DOHH2 (cell line): ENCODE measurements at regions not wholly inside any gene's neighbourhood (a gene's known extent, or its start where the extent isn't known, plus 50 kb on each side); places are given as distances from the start of the nearest gene placed in this dataset.

Experiments
- CTCF ChIP-seq: fragments of 200-600 bp; sonication (generic); IDR thresholded peaks from one replicate; pipeline ENCODE4 v1.5.1; 2014; ENCODE audit warnings: antibody characterized with exemption, mild to moderate bottlenecking, low read depth, low read length; ENCODE audit not compliant: poor library complexity, severe bottlenecking
- EZH2phosphoT487 ChIP-seq: fragments of 200-600 bp; sonication (generic); IDR thresholded peaks from 2 replicates; pipeline ENCODE4 v1.6.1; 2017; ENCODE audit warnings: borderline replicate concordance, mild to moderate bottlenecking, antibody characterized with exemption, low read length, moderate library complexity, mixed read lengths

GRCh38 chr14:97361181-97361580, 564.0 kb downstream of the VRK1 start:
- TF ChIP-seq CTCF, result no peak
- TF ChIP-seq EZH2phosphoT487, result no peak
